Stimulated activated naive CD4-positive, alpha-beta T cell (primary cell): ENCODE measurements at regions not wholly inside any gene's neighbourhood (a gene's known extent, or its start where the extent isn't known, plus 50 kb on each side); places are given as distances from the start of the nearest gene placed in this dataset.

Source experiments
- DNase-seq, 6 experiments: peaks; one replicate each; lab custom pipeline; 2025; lab: John Stamatoyannopoulos, UW

GRCh38 chr13:95497381-95497807, 55.1 kb upstream of the CLDN10 start:
- no peak for DNase-seq

- DNase-seq, result no peak
Measured at GRCh38 chr13:95498886-95499285, 53.6 kb upstream of the CLDN10 start.

GRCh38 chr13:95499811-95500712, 52.5 kb upstream of the CLDN10 start:
- DNase-seq, result no peak

- no peak for DNase-seq
Measured at GRCh38 chr13:95502216-95502615, 50.3 kb upstream of the CLDN10 start.
